ENCODE measurements at regions not wholly inside any gene's neighbourhood (a gene's known extent, or its start where the extent isn't known, plus 50 kb on each side); places are given as distances from the start of the nearest gene placed in this dataset.

DNA sequence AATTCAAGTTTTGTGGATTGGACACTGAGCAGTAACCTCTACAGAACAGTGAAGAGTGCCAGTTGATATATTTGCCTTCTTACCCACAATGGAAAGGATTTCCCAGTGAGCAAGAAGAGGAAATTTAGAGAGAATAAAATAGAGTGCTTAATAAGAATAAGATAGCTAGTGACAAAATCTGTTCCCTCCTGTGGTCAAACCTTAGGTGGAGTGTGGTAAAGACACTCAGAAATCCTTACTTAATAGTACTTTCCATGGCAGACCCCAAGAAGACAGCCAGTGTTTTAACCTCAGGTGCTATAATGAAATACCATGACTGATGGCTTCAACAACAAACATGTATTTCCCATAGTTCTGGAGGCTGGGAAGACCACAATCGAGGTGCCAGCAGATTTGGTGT lies 108.4 kb upstream of the TNFAIP3 start:
- no peak for DNase-seq (ENCODE audit: low read depth)

- no peak for DNase-seq (ENCODE audit: low read depth)
Measured at GRCh38 chr6:137759624-137760023, 107.4 kb upstream of the TNFAIP3 start.

GRCh38 chr6:137761072-137761471 lies 106.0 kb upstream of the TNFAIP3 start:
- DNase-seq (ENCODE audit: low read depth) = no peak

- DNase-seq (ENCODE audit: low read depth) = no peak
Measured at GRCh38 chr6:137761487-137761886, 105.6 kb upstream of the TNFAIP3 start.

- no peak for DNase-seq (ENCODE audit: low read depth)
Measured at GRCh38 chr6:137762168-137763090, 104.6 kb upstream of the TNFAIP3 start.

GRCh38 chr6:137763436-137763835 lies 103.6 kb upstream of the TNFAIP3 start:
- no peak for DNase-seq (ENCODE audit: low read depth)

GRCh38 chr6:137763886-137764285 lies 103.2 kb upstream of the TNFAIP3 start:
- no peak for DNase-seq (ENCODE audit: low read depth)

DNA sequence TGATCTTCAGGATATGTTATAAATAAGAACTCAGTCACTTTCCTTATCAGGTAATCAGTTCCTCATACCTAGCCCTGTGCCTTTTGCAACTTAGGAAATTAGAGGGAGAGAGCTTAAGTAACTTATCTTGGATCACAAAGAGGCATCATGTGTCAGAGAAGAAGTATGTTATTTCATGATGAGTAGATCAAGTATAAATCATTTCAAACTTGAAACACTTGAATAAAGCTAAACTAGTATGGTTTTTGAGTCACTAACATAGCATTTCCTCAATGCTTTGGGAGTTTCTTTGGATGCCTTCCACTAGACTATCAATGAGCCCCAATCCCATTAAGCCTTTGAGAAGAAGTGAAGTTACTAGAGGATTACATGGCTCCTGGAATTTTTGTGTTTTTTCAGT lies 102.6 kb upstream of the TNFAIP3 start:
- no peak for DNase-seq (ENCODE audit: low read depth)

GRCh38 chr6:137765059-137765458 lies 102.0 kb upstream of the TNFAIP3 start:
- DNase-seq (ENCODE audit: low read depth) = no peak

- no peak for DNase-seq (ENCODE audit: low read depth)
Measured at GRCh38 chr6:137766596-137767370, 100.3 kb upstream of the TNFAIP3 start.

- no peak for DNase-seq (ENCODE audit: low read depth)
Measured at GRCh38 chr6:137767465-137767864, 99.6 kb upstream of the TNFAIP3 start.

GRCh38 chr6:137767911-137768690 lies 99.0 kb upstream of the TNFAIP3 start:
- no peak for DNase-seq (ENCODE audit: low read depth)

GRCh38 chr6:137768935-137769334 lies 98.1 kb upstream of the TNFAIP3 start:
- no peak for DNase-seq (ENCODE audit: low read depth)

DNA sequence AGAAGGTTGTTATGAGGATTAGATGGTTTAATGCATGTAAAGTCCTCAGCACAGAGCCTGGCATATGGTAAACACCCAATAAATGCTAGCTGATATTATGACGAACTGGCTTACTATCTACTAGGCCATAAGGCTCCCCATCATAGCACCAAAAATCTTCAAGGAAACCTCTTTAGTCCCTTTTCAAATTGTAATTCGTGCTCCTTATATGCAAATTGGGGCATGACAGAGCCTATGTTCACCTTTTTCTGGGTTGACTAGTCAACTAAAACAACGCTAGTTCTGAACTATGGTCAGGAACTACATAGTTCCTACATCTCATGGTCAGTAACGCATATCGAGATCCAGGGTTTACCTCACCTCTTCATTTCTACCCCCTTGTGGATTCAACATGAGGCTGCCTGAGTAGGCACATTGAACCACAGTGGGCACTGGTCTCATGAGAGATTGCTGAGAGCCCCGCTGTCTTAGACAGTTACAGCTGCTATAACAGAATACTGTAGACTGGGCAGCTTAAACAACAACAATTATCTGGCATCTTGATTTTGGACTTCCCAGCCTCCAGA lies 97.2 kb upstream of the TNFAIP3 start:
- DNase-seq (ENCODE audit: low read depth) = no peak

- DNase-seq (ENCODE audit: low read depth) = no peak
Measured at GRCh38 chr6:137772541-137773250, 94.4 kb upstream of the TNFAIP3 start.

DNA sequence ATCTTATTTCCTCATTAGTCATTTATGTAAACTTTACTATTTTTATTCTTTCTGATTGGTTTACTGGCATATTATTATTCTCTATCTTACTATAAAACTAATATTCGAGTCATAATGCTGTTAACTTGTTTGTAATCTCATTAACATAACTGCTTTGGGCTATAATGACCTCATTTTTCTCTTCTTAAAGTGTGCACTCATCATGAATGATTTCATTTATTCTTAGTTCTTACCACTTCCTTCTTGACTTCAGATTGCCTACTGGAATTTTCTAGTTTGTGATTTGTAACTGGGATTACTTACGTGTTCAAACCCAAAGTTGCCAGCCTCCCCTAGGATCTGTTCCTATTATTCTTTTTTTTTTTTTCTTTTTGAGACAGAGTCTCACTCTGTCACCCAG lies 91.8 kb upstream of the TNFAIP3 start:
- DNase-seq (ENCODE audit: low read depth) = no peak

GRCh38 chr6:137775720-137776119 lies 91.3 kb upstream of the TNFAIP3 start:
- no peak for DNase-seq (ENCODE audit: low read depth)

- DNase-seq (ENCODE audit: low read depth) = no peak
Measured at GRCh38 chr6:137776256-137776655, 90.8 kb upstream of the TNFAIP3 start.

GRCh38 chr6:137776786-137777686 lies 90.0 kb upstream of the TNFAIP3 start:
- no peak for DNase-seq (ENCODE audit: low read depth)

DNA sequence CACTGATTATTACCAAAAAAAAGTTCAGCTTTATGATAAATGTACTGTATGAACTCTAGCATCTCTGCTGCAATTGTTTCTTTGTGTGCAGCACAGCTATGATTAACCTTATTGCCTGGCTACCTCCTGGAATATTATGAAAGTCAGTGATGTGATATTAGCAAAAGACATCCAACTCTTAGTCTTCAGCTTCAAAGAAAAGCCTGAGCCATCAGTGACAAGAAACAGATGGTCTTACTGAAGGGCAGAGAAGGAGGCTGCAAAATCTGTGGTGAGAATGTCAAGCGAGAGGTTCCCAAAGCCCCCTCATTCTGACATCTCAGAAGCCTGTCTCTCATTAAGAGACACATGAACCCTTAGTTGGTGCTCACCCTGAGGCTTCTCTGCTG lies 89.4 kb upstream of the TNFAIP3 start:
- no peak for DNase-seq (ENCODE audit: low read depth)

Measured in stimulated activated CD8-positive, alpha-beta memory T cell treated with anti-CD3 and anti-CD28 coated beads, Interleukin-4, amount 100 ng/mL, for 24 hours (primary cell).